Retinal pigment epithelial cell (primary cell): ENCODE measurements at regions not wholly inside any gene's neighbourhood (a gene's known extent, or its start where the extent isn't known, plus 50 kb on each side); places are given as distances from the start of the nearest gene placed in this dataset.
"Not testable (repeated sequence)": the region's sequence is repeated elsewhere in the genome, so short reads cannot be mapped to it uniquely, and the experiment has no call there.

Source experiments
- DNase-seq: peaks from one replicate; pipeline ENCODE4 v3.0.0-alpha.2; 2010; ENCODE audit warnings: low read depth
- H3K4me3 ChIP-seq: 2 replicates; pipeline ENCODE4 v1.5.1; 2011; ENCODE audit warnings: mild to moderate bottlenecking, low read length, control low read depth, moderate library complexity
- TF ChIP-seq, protein P1 (sequence below): conservative IDR thresholded peaks from 2 replicates; pipeline ENCODE4 v1.5.1; 2011; ENCODE audit warnings: low read depth, low read length, control low read depth, inconsistent platforms

DNA sequence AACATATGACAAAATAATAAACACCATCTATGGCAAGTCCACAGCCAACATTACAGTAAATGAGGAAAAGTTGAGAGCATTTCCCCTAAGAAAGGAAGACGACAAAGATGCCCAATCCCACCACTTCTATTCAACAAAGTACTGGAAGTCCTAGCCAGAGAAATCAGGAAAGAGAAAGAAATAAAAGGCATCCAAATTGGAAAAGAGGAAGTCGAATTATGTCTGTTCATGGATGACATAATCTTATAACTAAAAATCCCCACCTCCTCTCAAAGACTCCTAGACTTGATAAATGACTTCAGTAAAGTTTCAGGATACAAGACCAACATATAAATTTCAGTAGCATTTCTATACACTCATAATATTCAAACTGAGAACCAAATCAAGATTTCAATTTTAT lies 288.5 kb upstream of the POT1 start:
- DNase-seq, result no peak
- TF ChIP-seq, protein P1, sequence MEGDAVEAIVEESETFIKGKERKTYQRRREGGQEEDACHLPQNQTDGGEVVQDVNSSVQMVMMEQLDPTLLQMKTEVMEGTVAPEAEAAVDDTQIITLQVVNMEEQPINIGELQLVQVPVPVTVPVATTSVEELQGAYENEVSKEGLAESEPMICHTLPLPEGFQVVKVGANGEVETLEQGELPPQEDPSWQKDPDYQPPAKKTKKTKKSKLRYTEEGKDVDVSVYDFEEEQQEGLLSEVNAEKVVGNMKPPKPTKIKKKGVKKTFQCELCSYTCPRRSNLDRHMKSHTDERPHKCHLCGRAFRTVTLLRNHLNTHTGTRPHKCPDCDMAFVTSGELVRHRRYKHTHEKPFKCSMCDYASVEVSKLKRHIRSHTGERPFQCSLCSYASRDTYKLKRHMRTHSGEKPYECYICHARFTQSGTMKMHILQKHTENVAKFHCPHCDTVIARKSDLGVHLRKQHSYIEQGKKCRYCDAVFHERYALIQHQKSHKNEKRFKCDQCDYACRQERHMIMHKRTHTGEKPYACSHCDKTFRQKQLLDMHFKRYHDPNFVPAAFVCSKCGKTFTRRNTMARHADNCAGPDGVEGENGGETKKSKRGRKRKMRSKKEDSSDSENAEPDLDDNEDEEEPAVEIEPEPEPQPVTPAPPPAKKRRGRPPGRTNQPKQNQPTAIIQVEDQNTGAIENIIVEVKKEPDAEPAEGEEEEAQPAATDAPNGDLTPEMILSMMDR, result no peak
- no peak overlapping the region for H3K4me3 ChIP-seq

DNA sequence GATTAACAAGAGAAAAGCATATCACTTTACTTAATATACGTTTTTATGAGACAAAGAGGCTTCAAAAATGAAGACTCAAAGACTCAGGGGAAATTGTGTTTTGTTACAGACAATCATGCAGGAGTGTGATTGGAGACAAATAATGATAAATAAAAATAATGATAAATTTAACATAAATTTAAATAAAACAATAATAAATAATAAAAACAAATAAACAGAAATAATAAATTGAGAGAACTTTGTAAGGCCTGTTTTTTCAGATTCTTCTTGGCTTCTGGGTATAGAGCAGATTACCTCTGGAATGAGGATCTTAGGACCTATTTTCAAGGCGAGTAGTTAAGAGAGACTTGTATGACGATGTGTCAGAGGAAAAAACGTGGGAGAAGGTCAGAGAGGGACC lies 271.4 kb upstream of the POT1 start:
- no peak overlapping the region for H3K4me3 ChIP-seq
- TF ChIP-seq, protein P1, result no peak
- DNase-seq, result no peak

DNA sequence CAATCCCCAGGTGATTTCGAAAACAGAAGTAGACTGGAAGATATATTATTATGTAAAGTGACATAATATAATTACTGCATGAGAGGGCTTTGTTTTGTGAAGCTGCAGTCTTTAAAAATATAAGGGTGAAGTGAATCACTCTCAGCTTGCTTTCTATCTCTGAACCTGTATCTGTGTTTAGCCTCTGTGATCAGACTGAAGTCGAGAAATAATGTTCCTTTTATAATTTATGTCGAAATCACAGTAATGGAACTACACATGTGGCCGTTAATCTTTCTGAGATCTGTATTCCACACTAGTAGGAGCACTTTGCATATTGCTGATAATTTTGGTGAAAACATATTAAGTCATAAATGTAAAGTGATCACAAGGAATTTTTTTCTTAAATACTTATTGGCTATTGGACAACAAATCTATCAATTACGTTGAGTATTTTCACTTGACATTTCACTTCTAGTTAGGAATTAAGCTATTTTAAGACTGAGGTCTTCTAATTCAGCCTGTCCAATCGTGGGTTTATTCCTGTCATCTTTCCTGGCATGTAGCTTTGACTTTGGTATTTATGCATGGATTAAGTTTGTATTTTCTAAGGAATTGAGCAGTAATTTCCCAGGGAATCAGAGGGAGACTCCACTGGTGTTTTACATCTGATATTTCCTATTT lies 268.2 kb upstream of the POT1 start:
- H3K4me3 ChIP-seq, result no peak overlapping the region
- TF ChIP-seq, protein P1, result no peak
- DNase-seq, result peak; percentile 21

DNA sequence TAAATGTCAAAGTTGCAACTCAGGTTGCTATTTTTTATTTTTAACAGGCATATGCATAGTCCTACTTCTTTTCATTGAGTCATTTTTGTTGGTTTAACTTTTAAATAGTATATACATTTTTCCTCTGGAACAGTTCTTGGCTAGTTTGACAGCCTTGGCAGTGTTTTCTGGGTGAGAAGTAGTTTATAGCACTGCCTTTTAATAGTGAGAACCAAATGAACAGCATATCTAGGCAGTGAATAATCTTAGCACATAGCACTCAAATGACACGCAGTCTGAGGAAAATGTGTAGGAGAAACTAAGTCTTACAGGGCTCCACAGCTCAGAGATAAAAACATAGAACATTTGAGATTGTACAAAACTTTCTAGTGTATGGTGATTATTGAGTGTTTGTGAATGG lies 265.5 kb upstream of the POT1 start:
- TF ChIP-seq, protein P1, result no peak
- H3K4me3 ChIP-seq, result no peak overlapping the region
- DNase-seq, result peak; percentile 24

DNA sequence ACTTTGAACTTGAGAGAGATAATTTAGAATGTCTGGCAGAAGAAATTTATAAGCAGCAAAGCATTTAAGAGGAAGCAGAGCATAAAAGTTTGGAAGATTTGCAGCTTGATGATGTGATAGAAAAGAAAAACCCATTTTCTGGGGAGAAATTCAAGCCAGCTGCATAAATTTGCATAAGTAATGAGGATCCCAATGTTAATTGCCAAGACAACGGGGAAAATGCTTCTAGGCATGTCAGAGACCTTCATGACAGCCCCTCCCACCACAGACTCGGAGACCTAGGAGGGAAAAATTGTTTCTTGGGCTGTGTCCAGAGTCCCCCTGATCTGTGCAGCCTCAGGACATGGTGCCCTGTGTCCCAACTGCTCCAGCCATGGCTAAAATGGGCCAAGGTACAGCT lies 263.6 kb upstream of the POT1 start:
- DNase-seq, result no peak
- TF ChIP-seq, protein P1, result no peak
- H3K4me3 ChIP-seq, result no peak overlapping the region

DNA sequence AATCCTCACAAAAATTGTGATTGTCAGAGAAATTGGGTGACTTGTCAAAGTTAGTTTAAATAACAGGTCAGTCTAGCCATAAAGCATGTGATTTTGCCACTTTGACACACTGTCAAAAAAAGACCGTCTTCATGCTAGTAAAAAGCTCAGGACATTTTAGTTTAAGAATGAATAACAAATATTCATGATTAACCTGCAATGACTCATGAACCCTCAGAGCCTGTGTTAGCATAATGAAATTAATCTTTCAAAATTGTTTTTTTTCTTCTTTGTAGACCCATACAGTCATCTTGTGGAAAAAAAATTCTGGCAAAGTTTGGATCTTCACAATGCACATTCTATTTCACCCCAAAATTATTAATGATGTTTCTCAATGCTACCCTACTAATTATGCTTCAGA lies 255.2 kb upstream of the POT1 start:
- no peak overlapping the region for H3K4me3 ChIP-seq
- no peak for DNase-seq
- TF ChIP-seq, protein P1, result no peak

DNA sequence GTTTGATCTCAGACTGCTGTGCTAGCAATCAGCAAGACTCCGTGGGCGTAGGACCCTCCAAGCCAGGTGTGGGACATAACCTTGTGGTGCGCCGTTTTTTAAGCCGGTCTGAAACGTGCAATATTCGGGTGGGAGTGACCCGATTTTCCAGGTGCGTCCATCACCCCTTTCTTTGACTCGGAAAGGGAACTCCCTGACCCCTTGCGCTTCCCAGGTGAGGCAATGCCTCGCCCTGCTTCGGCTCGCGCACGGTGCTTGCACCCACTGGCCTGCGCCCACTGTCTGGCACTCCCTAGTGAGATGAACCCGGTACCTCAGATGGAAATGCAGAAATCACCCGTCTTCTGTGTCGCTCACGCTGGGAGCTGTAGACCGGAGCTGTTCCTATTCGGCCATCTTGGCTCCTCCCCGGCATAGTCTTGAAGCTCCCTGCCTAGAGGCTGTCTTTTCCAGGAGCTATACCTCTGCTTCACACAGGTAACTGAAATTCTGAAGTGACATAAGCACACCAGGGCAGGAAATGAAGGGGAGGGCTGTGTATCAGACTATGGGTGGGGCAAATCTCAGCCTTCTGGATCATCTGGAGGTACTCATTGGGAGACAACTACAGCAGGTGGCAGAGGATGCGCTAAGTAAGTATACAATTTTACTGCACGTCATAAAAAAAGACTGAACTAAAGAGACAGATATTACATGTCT lies 252.1 kb upstream of the POT1 start:
- DNase-seq, H3K4me3 ChIP-seq: not testable (repeated sequence)
